ENCODE measurements at regions not wholly inside any gene's neighbourhood (a gene's known extent, or its start where the extent isn't known, plus 50 kb on each side); places are given as distances from the start of the nearest gene placed in this dataset.
A peak's percentile ranks its signal among the peaks of the same experiment; 100 is the strongest.

GRCh38 chr2:219998714-219999227, 371.3 kb downstream of the SLC4A3 start:
- no peak for DNase-seq (ENCODE audit: low spot score)

- no peak for DNase-seq (ENCODE audit: low spot score)
These were observed 372.6 kb downstream of the SLC4A3 start for GRCh38 chr2:220000080-220000479.

- no peak for DNase-seq (ENCODE audit: low spot score)
These were observed 373.2 kb downstream of the SLC4A3 start for GRCh38 chr2:220000586-220000985.

- DNase-seq (ENCODE audit: low spot score), result peak; percentile 29
These were observed 374.3 kb downstream of the SLC4A3 start for GRCh38 chr2:220001751-220002150.

GRCh38 chr2:220002251-220002650, 374.8 kb downstream of the SLC4A3 start:
- DNase-seq (ENCODE audit: low spot score), result no peak

GRCh38 chr2:220002699-220003098, 375.3 kb downstream of the SLC4A3 start:
- no peak for DNase-seq (ENCODE audit: low spot score)

- DNase-seq (ENCODE audit: low spot score), result no peak
These were observed 377.9 kb downstream of the SLC4A3 start for GRCh38 chr2:220005362-220005761.

GRCh38 chr2:220006152-220006621, 378.8 kb downstream of the SLC4A3 start:
- no peak for DNase-seq (ENCODE audit: low spot score)

- no peak for DNase-seq (ENCODE audit: low spot score)
These were observed 384.4 kb downstream of the SLC4A3 start for GRCh38 chr2:220011859-220012258.

GRCh38 chr2:220014961-220015360, 387.5 kb downstream of the SLC4A3 start:
- no peak for DNase-seq (ENCODE audit: low spot score)

- DNase-seq (ENCODE audit: low spot score), result no peak
These were observed 388.1 kb downstream of the SLC4A3 start for GRCh38 chr2:220015576-220015975.

GRCh38 chr2:220025207-220025606, 397.8 kb downstream of the SLC4A3 start:
- no peak for DNase-seq (ENCODE audit: low spot score)

- DNase-seq (ENCODE audit: low spot score), result no peak
These were observed 401.6 kb downstream of the SLC4A3 start for GRCh38 chr2:220029013-220029412.

GRCh38 chr2:220033546-220033945, 406.1 kb downstream of the SLC4A3 start:
- DNase-seq (ENCODE audit: low spot score), result no peak

GRCh38 chr2:220034426-220035130, 407.1 kb downstream of the SLC4A3 start:
- DNase-seq (ENCODE audit: low spot score), result peak; percentile 6

GRCh38 chr2:220036431-220036830, 409.0 kb downstream of the SLC4A3 start:
- no peak for DNase-seq (ENCODE audit: low spot score)

GRCh38 chr2:220040346-220040745, 412.9 kb downstream of the SLC4A3 start:
- DNase-seq (ENCODE audit: low spot score), result no peak

- DNase-seq (ENCODE audit: low spot score), result no peak
These were observed 414.0 kb downstream of the SLC4A3 start for GRCh38 chr2:220041447-220041846.

GRCh38 chr2:220043155-220043989, 415.9 kb downstream of the SLC4A3 start:
- DNase-seq (ENCODE audit: low spot score), result peak; percentile 28

GRCh38 chr2:220043990-220044335, 416.5 kb downstream of the SLC4A3 start:
- no peak for DNase-seq (ENCODE audit: low spot score)

GRCh38 chr2:220044383-220044782, 417.0 kb downstream of the SLC4A3 start:
- DNase-seq (ENCODE audit: low spot score), result no peak

- no peak for DNase-seq (ENCODE audit: low spot score)
These were observed 419.1 kb downstream of the SLC4A3 start for GRCh38 chr2:220046507-220046906.

GRCh38 chr2:220051716-220052115, 424.3 kb downstream of the SLC4A3 start:
- DNase-seq (ENCODE audit: low spot score), result no peak

Measured in COLO829 (cell line).